HEK293T (cell line): ENCODE measurements at regions not wholly inside any gene's neighbourhood (a gene's known extent, or its start where the extent isn't known, plus 50 kb on each side); places are given as distances from the start of the nearest gene placed in this dataset.

Experiments
- ARNT ChIP-seq: fragments of 450-650 bp; IDR thresholded peaks from 2 replicates; pipeline ENCODE4 v1.6.1; 2017; ENCODE audit warnings: mild to moderate bottlenecking
- BHLHE40 ChIP-seq: fragments of 450-650 bp; IDR thresholded peaks from 2 replicates; pipeline ENCODE4 v1.6.1; 2016; ENCODE audit warnings: mild to moderate bottlenecking, moderate library complexity, borderline replicate concordance
- CTBP1 ChIP-seq: fragments of 450-650 bp; IDR thresholded peaks from 2 replicates; pipeline ENCODE4 v1.6.1; 2016; ENCODE audit warnings: borderline replicate concordance
- ELF4 ChIP-seq: fragments of 450-650 bp; IDR thresholded peaks from 2 replicates; pipeline ENCODE4 v1.6.1; 2017; ENCODE audit warnings: antibody characterized with exemption
- FOXA1 ChIP-seq: fragments of 450-650 bp; IDR thresholded peaks from 2 replicates; pipeline ENCODE4 v1.6.1; 2016; ENCODE audit warnings: mild to moderate bottlenecking
- FOXM1 ChIP-seq: fragments of 450-650 bp; IDR thresholded peaks from 2 replicates; pipeline ENCODE4 v1.6.1; 2017; ENCODE audit warnings: mild to moderate bottlenecking, borderline replicate concordance
- LEF1 ChIP-seq: fragments of 450-650 bp; IDR thresholded peaks from 2 replicates; pipeline ENCODE4 v1.6.1; 2017; ENCODE audit warnings: mild to moderate bottlenecking, borderline replicate concordance
- SP1 ChIP-seq: fragments of 450-650 bp; IDR thresholded peaks from 2 replicates; pipeline ENCODE4 v1.6.1; 2017
- TARDBP ChIP-seq: fragments of 450-650 bp; IDR thresholded peaks from 2 replicates; pipeline ENCODE4 v1.6.1; 2016
- TF ChIP-seq, protein P1 (sequence below): fragments of 450-650 bp; IDR thresholded peaks from 2 replicates; pipeline ENCODE4 v1.6.1; 2016

DNA sequence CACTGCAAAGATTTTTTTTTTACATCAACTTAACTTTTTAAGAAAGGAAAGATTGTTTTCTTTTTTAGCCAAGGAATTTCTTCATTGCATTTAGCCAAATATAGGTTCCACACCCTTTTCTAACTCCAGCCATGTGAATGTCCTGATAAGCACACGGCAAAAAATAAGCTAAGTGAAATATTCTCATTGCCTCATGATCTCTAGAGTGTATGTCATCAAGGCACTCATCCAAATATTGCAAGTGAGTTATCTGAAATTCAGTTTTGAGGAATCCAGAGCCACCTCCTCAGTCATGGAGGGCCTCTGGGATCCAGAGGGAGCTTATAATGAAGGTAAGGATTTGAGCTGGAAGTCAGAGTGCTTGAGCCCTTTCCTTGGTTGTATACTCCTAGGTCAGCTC lies 80.0 kb downstream of the BLID start:
- no peak for TF ChIP-seq LEF1
- no peak for TF ChIP-seq BHLHE40
- no peak for TF ChIP-seq SP1
- no peak for TF ChIP-seq ELF4
- no peak for TF ChIP-seq TARDBP
- no peak for TF ChIP-seq CTBP1
- TF ChIP-seq ARNT: no peak
- TF ChIP-seq FOXM1: no peak
- TF ChIP-seq FOXA1: no peak
- TF ChIP-seq, protein P1, sequence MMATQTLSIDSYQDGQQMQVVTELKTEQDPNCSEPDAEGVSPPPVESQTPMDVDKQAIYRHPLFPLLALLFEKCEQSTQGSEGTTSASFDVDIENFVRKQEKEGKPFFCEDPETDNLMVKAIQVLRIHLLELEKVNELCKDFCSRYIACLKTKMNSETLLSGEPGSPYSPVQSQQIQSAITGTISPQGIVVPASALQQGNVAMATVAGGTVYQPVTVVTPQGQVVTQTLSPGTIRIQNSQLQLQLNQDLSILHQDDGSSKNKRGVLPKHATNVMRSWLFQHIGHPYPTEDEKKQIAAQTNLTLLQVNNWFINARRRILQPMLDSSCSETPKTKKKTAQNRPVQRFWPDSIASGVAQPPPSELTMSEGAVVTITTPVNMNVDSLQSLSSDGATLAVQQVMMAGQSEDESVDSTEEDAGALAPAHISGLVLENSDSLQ: no peak
